GM23338 (cell line): ENCODE measurements at regions not wholly inside any gene's neighbourhood (a gene's known extent, or its start where the extent isn't known, plus 50 kb on each side); places are given as distances from the start of the nearest gene placed in this dataset.

Experiments
- ATAC-seq: fragments of 200-7000 bp; cut with Tn5 transposase; 3 replicates; pipeline ENCODE4 v1.9.1; 2020
- DNase-seq: peaks from one replicate; pipeline ENCODE4 v3.0.0-alpha.2; 2015; ENCODE audit warnings: low spot score
- H2AFZ ChIP-seq: fragments of 200-600 bp; sonication (generic); 2 replicates; pipeline ENCODE4 v1.8.0; 2016; ENCODE audit warnings: antibody characterized with exemption, mild to moderate bottlenecking, moderate library complexity
- H3F3A ChIP-seq: fragments of 200-600 bp; sonication (generic); replicated peaks from 2 replicates; pipeline ENCODE4 v1.8.0; 2017; ENCODE audit warnings: antibody characterized with exemption, mixed run types, low read depth
- H3K27ac ChIP-seq: fragments of 200-600 bp; sonication (generic); 2 replicates; pipeline ENCODE4 v1.6.1; 2016; ENCODE audit warnings: low read depth
- H3K27me3 ChIP-seq: fragments of 200-600 bp; sonication (generic); 2 replicates; pipeline ENCODE4 v1.8.0; 2016; ENCODE audit warnings: mild to moderate bottlenecking, mixed run types, moderate library complexity; ENCODE audit not compliant: insufficient read depth
- H3K36me3 ChIP-seq: fragments of 200-600 bp; sonication (generic); 2 replicates; pipeline ENCODE4 v1.8.0; 2016; ENCODE audit warnings: mild to moderate bottlenecking; ENCODE audit not compliant: insufficient read depth
- H3K4me1 ChIP-seq: fragments of 200-600 bp; sonication (generic); 2 replicates; pipeline ENCODE4 v1.8.0; 2016; ENCODE audit warnings: mild to moderate bottlenecking, moderate library complexity; ENCODE audit not compliant: insufficient read depth
- H3K4me2 ChIP-seq: fragments of 200-600 bp; sonication (generic); 2 replicates; pipeline ENCODE4 v1.7.1; 2017; ENCODE audit warnings: mixed run types
- H3K4me3 ChIP-seq: fragments of 200-600 bp; sonication (generic); 2 replicates; pipeline ENCODE4 v1.6.1; 2016; ENCODE audit warnings: mixed run types
- H3K79me2 ChIP-seq: fragments of 200-600 bp; sonication (generic); replicated peaks from 2 replicates; pipeline ENCODE4 v1.8.0; 2017; ENCODE audit warnings: mild to moderate bottlenecking; ENCODE audit not compliant: insufficient read depth
- H3K9me2 ChIP-seq: fragments of 200-600 bp; sonication (generic); 2 replicates; pipeline ENCODE4 v1.8.0; 2017; ENCODE audit not compliant: insufficient read depth
- H4K20me1 ChIP-seq: fragments of 200-600 bp; sonication (generic); replicated peaks from 2 replicates; pipeline ENCODE4 v1.8.0; 2017; ENCODE audit warnings: mild to moderate bottlenecking; ENCODE audit not compliant: insufficient read depth
- H3K27ac Mint-ChIP-seq: 2 replicates; pipeline ENCODE4 v1.8.0; 2020; ENCODE audit warnings: inconsistent platforms, mild to moderate bottlenecking, moderate library complexity, mixed read lengths
- H3K27me3 Mint-ChIP-seq: 3 replicates; pipeline ENCODE4 v1.8.0; 2022; ENCODE audit warnings: low read depth, mild to moderate bottlenecking, moderate library complexity, mixed read lengths, inconsistent platforms; ENCODE audit not compliant: insufficient read depth, poor library complexity
- H3K36me3 Mint-ChIP-seq: 3 replicates; pipeline ENCODE4 v1.8.0; 2021; ENCODE audit warnings: low read depth, mild to moderate bottlenecking, inconsistent platforms, moderate library complexity, mixed read lengths
- H3K4me1 Mint-ChIP-seq: 3 replicates; pipeline ENCODE4 v1.8.0; 2020; ENCODE audit warnings: mild to moderate bottlenecking, inconsistent platforms, mixed read lengths
- H3K4me3 Mint-ChIP-seq: 3 replicates; pipeline ENCODE4 v1.8.0; 2021; ENCODE audit warnings: moderate library complexity, mild to moderate bottlenecking, inconsistent platforms, mixed read lengths
- H3K9me3 Mint-ChIP-seq: 3 replicates; pipeline ENCODE4 v1.8.0; 2020; ENCODE audit warnings: moderate library complexity, mild to moderate bottlenecking, inconsistent platforms, mixed read lengths
- CREB1 ChIP-seq: fragments of 250-450 bp; sonication (Bioruptor Pico); IDR thresholded peaks from 2 replicates; pipeline ENCODE4 v1.5.0; 2020; ENCODE audit warnings: low read depth, mild to moderate bottlenecking, moderate library complexity
- EZH2 ChIP-seq: fragments of 200-600 bp; sonication (generic); IDR thresholded peaks from one replicate; pipeline ENCODE4 v1.8.0; 2017; ENCODE audit warnings: antibody characterized with exemption, mild to moderate bottlenecking, low read depth; ENCODE audit not compliant: unreplicated experiment
- EZH2phosphoT487 ChIP-seq: fragments of 200-600 bp; sonication (generic); IDR thresholded peaks from one replicate; pipeline ENCODE4 v1.8.1; 2018; ENCODE audit warnings: antibody characterized with exemption; ENCODE audit not compliant: unreplicated experiment
- JUNB ChIP-seq: IDR thresholded peaks from one replicate; pipeline ENCODE4 v1.6.1; 2016; ENCODE audit warnings: antibody characterized with exemption; ENCODE audit not compliant: unreplicated experiment
- NANOG ChIP-seq: IDR thresholded peaks from 2 replicates; pipeline ENCODE4 v1.6.1; 2016; ENCODE audit warnings: antibody characterized with exemption, borderline replicate concordance
- POLR2AphosphoS5 ChIP-seq: IDR thresholded peaks from 2 replicates; pipeline ENCODE4 v1.6.1; 2016; ENCODE audit warnings: antibody characterized with exemption, low read depth
- STAT1 ChIP-seq: IDR thresholded peaks from one replicate; pipeline ENCODE4 v1.6.1; 2016; ENCODE audit warnings: antibody characterized with exemption; ENCODE audit not compliant: unreplicated experiment
- ZNF114 ChIP-seq: fragments of 250-450 bp; sonication (Bioruptor Pico); IDR thresholded peaks from 2 replicates; pipeline ENCODE4 v1.5.0; 2020; ENCODE audit warnings: mild to moderate bottlenecking, moderate library complexity
- ZNF331 ChIP-seq: fragments of 250-450 bp; sonication (Bioruptor Pico); IDR thresholded peaks from 2 replicates; pipeline ENCODE4 v1.5.0; 2020; ENCODE audit warnings: low read depth, mild to moderate bottlenecking, moderate library complexity
- TF ChIP-seq, protein P1 (sequence below): IDR thresholded peaks from 2 replicates; pipeline ENCODE4 v1.6.1; 2016; ENCODE audit warnings: antibody characterized with exemption
- TF ChIP-seq, protein P2 (sequence below): IDR thresholded peaks from one replicate; pipeline ENCODE4 v1.6.1; 2018; ENCODE audit warnings: antibody characterized with exemption; ENCODE audit not compliant: unreplicated experiment
- TF ChIP-seq, protein P3 (sequence below), 2 experiments: fragments of 200-600 bp in 1 of 2; sonication (generic) in 1 of 2; conservative IDR thresholded peaks; 2 replicates each; pipeline versions ENCODE4 v1.5.1 to v1.6.1; 2016 to 2017; ENCODE audit warnings: antibody characterized with exemption in 2 of 2, low read depth in 2 of 2, mild to moderate bottlenecking in 2 of 2, moderate library complexity in 1 of 2
- TF ChIP-seq, protein P4 (sequence below): fragments of 250-450 bp; sonication (Bioruptor Pico); IDR thresholded peaks from 2 replicates; pipeline ENCODE4 v1.5.0; 2020; ENCODE audit warnings: mild to moderate bottlenecking, moderate library complexity

DNA sequence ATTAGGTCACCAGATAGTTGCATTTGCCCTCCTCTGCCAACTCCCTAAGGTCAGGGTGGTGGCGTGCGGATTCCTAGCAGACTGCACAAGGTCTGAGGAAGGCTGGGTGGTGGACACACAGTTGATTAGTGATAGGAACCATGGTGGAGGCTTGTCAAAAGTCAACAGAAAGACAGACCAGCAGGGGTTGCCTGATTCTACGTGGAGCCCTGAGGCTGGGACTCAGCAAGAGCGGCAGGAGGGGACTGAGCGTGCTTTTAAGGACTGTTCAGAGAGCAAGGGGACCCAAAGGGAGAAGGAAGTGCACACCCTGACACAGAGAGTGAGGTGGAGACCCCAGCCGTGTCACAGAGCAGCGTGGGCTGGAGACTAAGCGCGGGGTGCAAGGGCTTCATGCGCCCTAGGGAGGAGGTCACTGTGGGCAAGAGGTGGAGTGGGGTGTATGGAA lies 513.2 kb downstream of the RNF144A start:
- Mint-ChIP-seq H3K4me3 (peak overlapping the region; percentile 41), H3K9me3 (peaks cover 28% of the 10 kb centered on the region), H3K4me1 (peaks cover 37% of the 10 kb centered on the region), H3K27ac (peak overlapping the region; percentile 95), H3K36me3 (peaks cover 36% of the 10 kb centered on the region), H3K27me3 (peaks cover 13% of the 10 kb centered on the region)
- peak overlapping the region; percentile 67 for H3K4me2 ChIP-seq
- peaks cover 36% of the 10 kb centered on the region for H3K4me1 ChIP-seq
- peak; percentile 34 for DNase-seq
- TF ChIP-seq STAT1: no peak
- no peak for TF ChIP-seq EZH2
- TF ChIP-seq JUNB: no peak
- TF ChIP-seq, protein P1, sequence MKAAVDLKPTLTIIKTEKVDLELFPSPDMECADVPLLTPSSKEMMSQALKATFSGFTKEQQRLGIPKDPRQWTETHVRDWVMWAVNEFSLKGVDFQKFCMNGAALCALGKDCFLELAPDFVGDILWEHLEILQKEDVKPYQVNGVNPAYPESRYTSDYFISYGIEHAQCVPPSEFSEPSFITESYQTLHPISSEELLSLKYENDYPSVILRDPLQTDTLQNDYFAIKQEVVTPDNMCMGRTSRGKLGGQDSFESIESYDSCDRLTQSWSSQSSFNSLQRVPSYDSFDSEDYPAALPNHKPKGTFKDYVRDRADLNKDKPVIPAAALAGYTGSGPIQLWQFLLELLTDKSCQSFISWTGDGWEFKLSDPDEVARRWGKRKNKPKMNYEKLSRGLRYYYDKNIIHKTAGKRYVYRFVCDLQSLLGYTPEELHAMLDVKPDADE: no peak
- no peak for TF ChIP-seq NANOG
- TF ChIP-seq, protein P2, sequence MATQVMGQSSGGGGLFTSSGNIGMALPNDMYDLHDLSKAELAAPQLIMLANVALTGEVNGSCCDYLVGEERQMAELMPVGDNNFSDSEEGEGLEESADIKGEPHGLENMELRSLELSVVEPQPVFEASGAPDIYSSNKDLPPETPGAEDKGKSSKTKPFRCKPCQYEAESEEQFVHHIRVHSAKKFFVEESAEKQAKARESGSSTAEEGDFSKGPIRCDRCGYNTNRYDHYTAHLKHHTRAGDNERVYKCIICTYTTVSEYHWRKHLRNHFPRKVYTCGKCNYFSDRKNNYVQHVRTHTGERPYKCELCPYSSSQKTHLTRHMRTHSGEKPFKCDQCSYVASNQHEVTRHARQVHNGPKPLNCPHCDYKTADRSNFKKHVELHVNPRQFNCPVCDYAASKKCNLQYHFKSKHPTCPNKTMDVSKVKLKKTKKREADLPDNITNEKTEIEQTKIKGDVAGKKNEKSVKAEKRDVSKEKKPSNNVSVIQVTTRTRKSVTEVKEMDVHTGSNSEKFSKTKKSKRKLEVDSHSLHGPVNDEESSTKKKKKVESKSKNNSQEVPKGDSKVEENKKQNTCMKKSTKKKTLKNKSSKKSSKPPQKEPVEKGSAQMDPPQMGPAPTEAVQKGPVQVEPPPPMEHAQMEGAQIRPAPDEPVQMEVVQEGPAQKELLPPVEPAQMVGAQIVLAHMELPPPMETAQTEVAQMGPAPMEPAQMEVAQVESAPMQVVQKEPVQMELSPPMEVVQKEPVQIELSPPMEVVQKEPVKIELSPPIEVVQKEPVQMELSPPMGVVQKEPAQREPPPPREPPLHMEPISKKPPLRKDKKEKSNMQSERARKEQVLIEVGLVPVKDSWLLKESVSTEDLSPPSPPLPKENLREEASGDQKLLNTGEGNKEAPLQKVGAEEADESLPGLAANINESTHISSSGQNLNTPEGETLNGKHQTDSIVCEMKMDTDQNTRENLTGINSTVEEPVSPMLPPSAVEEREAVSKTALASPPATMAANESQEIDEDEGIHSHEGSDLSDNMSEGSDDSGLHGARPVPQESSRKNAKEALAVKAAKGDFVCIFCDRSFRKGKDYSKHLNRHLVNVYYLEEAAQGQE: no peak
- no peak for TF ChIP-seq ZNF114
- TF ChIP-seq CREB1 (CRISPR knock-in tag): no peak
- no peak for TF ChIP-seq EZH2phosphoT487
- TF ChIP-seq ZNF331: no peak
- TF ChIP-seq, protein P3, sequence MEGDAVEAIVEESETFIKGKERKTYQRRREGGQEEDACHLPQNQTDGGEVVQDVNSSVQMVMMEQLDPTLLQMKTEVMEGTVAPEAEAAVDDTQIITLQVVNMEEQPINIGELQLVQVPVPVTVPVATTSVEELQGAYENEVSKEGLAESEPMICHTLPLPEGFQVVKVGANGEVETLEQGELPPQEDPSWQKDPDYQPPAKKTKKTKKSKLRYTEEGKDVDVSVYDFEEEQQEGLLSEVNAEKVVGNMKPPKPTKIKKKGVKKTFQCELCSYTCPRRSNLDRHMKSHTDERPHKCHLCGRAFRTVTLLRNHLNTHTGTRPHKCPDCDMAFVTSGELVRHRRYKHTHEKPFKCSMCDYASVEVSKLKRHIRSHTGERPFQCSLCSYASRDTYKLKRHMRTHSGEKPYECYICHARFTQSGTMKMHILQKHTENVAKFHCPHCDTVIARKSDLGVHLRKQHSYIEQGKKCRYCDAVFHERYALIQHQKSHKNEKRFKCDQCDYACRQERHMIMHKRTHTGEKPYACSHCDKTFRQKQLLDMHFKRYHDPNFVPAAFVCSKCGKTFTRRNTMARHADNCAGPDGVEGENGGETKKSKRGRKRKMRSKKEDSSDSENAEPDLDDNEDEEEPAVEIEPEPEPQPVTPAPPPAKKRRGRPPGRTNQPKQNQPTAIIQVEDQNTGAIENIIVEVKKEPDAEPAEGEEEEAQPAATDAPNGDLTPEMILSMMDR (conservative IDR thresholded peaks at IDR 0.05; ENCODE audit: low read depth in 2 of 2): no peak
- TF ChIP-seq POLR2AphosphoS5: no peak
- TF ChIP-seq, protein P4, sequence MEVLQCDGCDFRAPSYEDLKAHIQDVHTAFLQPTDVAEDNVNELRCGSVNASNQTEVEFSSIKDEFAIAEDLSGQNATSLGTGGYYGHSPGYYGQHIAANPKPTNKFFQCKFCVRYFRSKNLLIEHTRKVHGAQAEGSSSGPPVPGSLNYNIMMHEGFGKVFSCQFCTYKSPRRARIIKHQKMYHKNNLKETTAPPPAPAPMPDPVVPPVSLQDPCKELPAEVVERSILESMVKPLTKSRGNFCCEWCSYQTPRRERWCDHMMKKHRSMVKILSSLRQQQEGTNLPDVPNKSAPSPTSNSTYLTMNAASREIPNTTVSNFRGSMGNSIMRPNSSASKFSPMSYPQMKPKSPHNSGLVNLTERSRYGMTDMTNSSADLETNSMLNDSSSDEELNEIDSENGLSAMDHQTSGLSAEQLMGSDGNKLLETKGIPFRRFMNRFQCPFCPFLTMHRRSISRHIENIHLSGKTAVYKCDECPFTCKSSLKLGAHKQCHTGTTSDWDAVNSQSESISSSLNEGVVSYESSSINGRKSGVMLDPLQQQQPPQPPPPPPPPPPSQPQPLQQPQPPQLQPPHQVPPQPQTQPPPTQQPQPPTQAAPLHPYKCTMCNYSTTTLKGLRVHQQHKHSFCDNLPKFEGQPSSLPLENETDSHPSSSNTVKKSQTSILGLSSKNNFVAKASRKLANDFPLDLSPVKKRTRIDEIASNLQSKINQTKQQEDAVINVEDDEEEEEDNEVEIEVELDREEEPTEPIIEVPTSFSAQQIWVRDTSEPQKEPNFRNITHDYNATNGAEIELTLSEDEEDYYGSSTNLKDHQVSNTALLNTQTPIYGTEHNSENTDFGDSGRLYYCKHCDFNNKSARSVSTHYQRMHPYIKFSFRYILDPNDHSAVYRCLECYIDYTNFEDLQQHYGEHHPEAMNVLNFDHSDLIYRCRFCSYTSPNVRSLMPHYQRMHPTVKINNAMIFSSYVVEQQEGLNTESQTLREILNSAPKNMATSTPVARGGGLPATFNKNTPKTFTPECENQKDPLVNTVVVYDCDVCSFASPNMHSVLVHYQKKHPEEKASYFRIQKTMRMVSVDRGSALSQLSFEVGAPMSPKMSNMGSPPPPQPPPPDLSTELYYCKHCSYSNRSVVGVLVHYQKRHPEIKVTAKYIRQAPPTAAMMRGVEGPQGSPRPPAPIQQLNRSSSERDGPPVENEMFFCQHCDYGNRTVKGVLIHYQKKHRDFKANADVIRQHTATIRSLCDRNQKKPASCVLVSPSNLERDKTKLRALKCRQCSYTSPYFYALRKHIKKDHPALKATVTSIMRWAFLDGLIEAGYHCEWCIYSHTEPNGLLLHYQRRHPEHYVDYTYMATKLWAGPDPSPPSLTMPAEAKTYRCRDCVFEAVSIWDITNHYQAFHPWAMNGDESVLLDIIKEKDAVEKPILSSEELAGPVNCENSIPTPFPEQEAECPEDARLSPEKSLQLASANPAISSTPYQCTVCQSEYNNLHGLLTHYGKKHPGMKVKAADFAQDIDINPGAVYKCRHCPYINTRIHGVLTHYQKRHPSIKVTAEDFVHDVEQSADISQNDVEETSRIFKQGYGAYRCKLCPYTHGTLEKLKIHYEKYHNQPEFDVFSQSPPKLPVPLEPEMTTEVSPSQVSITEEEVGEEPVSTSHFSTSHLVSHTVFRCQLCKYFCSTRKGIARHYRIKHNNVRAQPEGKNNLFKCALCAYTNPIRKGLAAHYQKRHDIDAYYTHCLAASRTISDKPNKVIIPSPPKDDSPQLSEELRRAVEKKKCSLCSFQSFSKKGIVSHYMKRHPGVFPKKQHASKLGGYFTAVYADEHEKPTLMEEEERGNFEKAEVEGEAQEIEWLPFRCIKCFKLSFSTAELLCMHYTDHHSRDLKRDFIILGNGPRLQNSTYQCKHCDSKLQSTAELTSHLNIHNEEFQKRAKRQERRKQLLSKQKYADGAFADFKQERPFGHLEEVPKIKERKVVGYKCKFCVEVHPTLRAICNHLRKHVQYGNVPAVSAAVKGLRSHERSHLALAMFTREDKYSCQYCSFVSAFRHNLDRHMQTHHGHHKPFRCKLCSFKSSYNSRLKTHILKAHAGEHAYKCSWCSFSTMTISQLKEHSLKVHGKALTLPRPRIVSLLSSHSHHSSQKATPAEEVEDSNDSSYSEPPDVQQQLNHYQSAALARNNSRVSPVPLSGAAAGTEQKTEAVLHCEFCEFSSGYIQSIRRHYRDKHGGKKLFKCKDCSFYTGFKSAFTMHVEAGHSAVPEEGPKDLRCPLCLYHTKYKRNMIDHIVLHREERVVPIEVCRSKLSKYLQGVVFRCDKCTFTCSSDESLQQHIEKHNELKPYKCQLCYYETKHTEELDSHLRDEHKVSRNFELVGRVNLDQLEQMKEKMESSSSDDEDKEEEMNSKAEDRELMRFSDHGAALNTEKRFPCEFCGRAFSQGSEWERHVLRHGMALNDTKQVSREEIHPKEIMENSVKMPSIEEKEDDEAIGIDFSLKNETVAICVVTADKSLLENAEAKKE (CRISPR knock-in tag): no peak
- peak overlapping the region; percentile 28; the same call in 1 of the 2 replicates for H3K4me3 ChIP-seq
- peaks cover 9% of the 10 kb centered on the region; the same call in 1 of the 2 replicates for H3K36me3 ChIP-seq
- H3K9me2 ChIP-seq: peaks cover 15% of the 10 kb centered on the region
- H3K27ac ChIP-seq: peak overlapping the region; percentile 97
- H4K20me1 ChIP-seq: no peaks in the 10 kb centered on the region
- peaks cover 13% of the 10 kb centered on the region for H3F3A ChIP-seq
- H3K27me3 ChIP-seq: no peaks in the 10 kb centered on the region; the same call in 1 of the 2 replicates
- no peaks in the 10 kb centered on the region for H3K79me2 ChIP-seq
- H2AFZ ChIP-seq: no peak overlapping the region
- peak; percentile 24 for ATAC-seq
